Neural progenitor cell (in vitro differentiated cells): ENCODE measurements at regions not wholly inside any gene's neighbourhood (a gene's known extent, or its start where the extent isn't known, plus 50 kb on each side); places are given as distances from the start of the nearest gene placed in this dataset.
A peak's percentile ranks its signal among the peaks of the same experiment; 100 is the strongest.

Source experiments
- DNase-seq: peaks from one replicate; pipeline ENCODE4 v3.0.0-alpha.2; 2016; ENCODE audit warnings: low spot score
- H2AFZ ChIP-seq: fragments of 200-600 bp; sonication (generic); replicated peaks from 2 replicates; pipeline ENCODE4 v1.6.1; 2016; ENCODE audit warnings: antibody characterized with exemption
- H3F3A ChIP-seq: fragments of 200-600 bp; sonication (generic); 2 replicates; pipeline ENCODE4 v1.6.1; 2016; ENCODE audit warnings: antibody characterized with exemption, low read depth
- H3K27ac ChIP-seq: fragments of 200-600 bp; sonication (generic); 2 replicates; pipeline ENCODE4 v1.5.1; 2016; ENCODE audit warnings: mild to moderate bottlenecking
- H3K27me3 ChIP-seq: fragments of 200-600 bp; sonication (generic); 2 replicates; pipeline ENCODE4 v1.6.1; 2016; ENCODE audit warnings: mild to moderate bottlenecking, moderate library complexity
- H3K36me3 ChIP-seq: fragments of 200-600 bp; sonication (generic); 2 replicates; pipeline ENCODE4 v1.5.1; 2016
- H3K4me1 ChIP-seq: fragments of 200-600 bp; sonication (generic); 2 replicates; pipeline ENCODE4 v1.6.1; 2016; ENCODE audit warnings: mixed run types
- H3K4me2 ChIP-seq: fragments of 200-600 bp; sonication (generic); 2 replicates; pipeline ENCODE4 v1.6.1; 2016
- H3K4me3 ChIP-seq: fragments of 200-600 bp; sonication (generic); 2 replicates; pipeline ENCODE4 v1.5.1; 2016
- H3K79me2 ChIP-seq: fragments of 200-600 bp; sonication (generic); 2 replicates; pipeline ENCODE4 v1.6.1; 2016; ENCODE audit warnings: low read depth
- H3K9ac ChIP-seq: fragments of 200-600 bp; sonication (generic); 2 replicates; pipeline ENCODE4 v1.6.1; 2016
- H3K9me3 ChIP-seq: fragments of 200-600 bp; sonication (generic); 2 replicates; pipeline ENCODE4 v1.5.1; 2016; ENCODE audit warnings: low read depth
- H4K20me1 ChIP-seq: fragments of 200-600 bp; sonication (generic); 2 replicates; pipeline ENCODE4 v1.6.1; 2016; ENCODE audit warnings: low read depth
- H3K27ac Mint-ChIP-seq: 3 replicates; pipeline ENCODE4 v1.8.0; 2021; ENCODE audit warnings: mixed read lengths
- H3K27me3 Mint-ChIP-seq: 2 replicates; pipeline ENCODE4 v1.8.0; 2022; ENCODE audit warnings: low read depth, mild to moderate bottlenecking, inconsistent platforms, moderate library complexity, mixed read lengths; ENCODE audit not compliant: insufficient read depth
- H3K36me3 Mint-ChIP-seq: 3 replicates; pipeline ENCODE4 v1.8.0; 2021; ENCODE audit warnings: mixed read lengths
- H3K4me1 Mint-ChIP-seq: 3 replicates; pipeline ENCODE4 v1.8.0; 2021; ENCODE audit warnings: mixed read lengths
- H3K4me3 Mint-ChIP-seq: 3 replicates; pipeline ENCODE4 v1.8.0; 2021; ENCODE audit warnings: mild to moderate bottlenecking, moderate library complexity, mixed read lengths
- H3K9me3 Mint-ChIP-seq: 3 replicates; pipeline ENCODE4 v1.8.0; 2020; ENCODE audit warnings: mixed read lengths
- EZH2 ChIP-seq: fragments of 200-600 bp; sonication (generic); IDR thresholded peaks from 2 replicates; pipeline ENCODE4 v1.6.1; 2017; ENCODE audit warnings: antibody characterized with exemption, mild to moderate bottlenecking, moderate library complexity
- EZH2phosphoT487 ChIP-seq: fragments of 200-600 bp; sonication (generic); IDR thresholded peaks from 2 replicates; pipeline ENCODE4 v1.6.1; 2017; ENCODE audit warnings: antibody characterized with exemption
- TF ChIP-seq, protein P1 (sequence below): fragments of 200-600 bp; sonication (generic); IDR thresholded peaks from 2 replicates; pipeline ENCODE4 v1.5.1; 2017; ENCODE audit warnings: antibody characterized with exemption, mild to moderate bottlenecking

GRCh38 chrX:121238093-121238492 lies 190.7 kb downstream of the GLUD2 start:
- Histone ChIP-seq H4K20me1 (no peaks in the 10 kb centered on the region), H3K27me3 (no peaks in the 10 kb centered on the region), H3K9me3 (peaks cover 6% of the 10 kb centered on the region), H3K4me2 (no peak overlapping the region), H2AFZ (no peak overlapping the region), H3K4me3 (no peak overlapping the region), H3K36me3 (no peaks in the 10 kb centered on the region), H3K27ac (no peak overlapping the region), H3K9ac (no peak overlapping the region), H3K79me2 (no peaks in the 10 kb centered on the region), H3K4me1 (no peaks in the 10 kb centered on the region), H3F3A (no peaks in the 10 kb centered on the region)
- Mint-ChIP-seq H3K36me3 (no peaks in the 10 kb centered on the region), H3K27me3 (no peaks in the 10 kb centered on the region), H3K9me3 (peaks cover 5% of the 10 kb centered on the region), H3K4me3 (no peak overlapping the region), H3K27ac (no peak overlapping the region), H3K4me1 (no peaks in the 10 kb centered on the region)
- no peak for DNase-seq
- TF ChIP-seq EZH2 (no peak), EZH2phosphoT487 (no peak)
- TF ChIP-seq, protein P1, sequence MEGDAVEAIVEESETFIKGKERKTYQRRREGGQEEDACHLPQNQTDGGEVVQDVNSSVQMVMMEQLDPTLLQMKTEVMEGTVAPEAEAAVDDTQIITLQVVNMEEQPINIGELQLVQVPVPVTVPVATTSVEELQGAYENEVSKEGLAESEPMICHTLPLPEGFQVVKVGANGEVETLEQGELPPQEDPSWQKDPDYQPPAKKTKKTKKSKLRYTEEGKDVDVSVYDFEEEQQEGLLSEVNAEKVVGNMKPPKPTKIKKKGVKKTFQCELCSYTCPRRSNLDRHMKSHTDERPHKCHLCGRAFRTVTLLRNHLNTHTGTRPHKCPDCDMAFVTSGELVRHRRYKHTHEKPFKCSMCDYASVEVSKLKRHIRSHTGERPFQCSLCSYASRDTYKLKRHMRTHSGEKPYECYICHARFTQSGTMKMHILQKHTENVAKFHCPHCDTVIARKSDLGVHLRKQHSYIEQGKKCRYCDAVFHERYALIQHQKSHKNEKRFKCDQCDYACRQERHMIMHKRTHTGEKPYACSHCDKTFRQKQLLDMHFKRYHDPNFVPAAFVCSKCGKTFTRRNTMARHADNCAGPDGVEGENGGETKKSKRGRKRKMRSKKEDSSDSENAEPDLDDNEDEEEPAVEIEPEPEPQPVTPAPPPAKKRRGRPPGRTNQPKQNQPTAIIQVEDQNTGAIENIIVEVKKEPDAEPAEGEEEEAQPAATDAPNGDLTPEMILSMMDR, result no peak

DNA sequence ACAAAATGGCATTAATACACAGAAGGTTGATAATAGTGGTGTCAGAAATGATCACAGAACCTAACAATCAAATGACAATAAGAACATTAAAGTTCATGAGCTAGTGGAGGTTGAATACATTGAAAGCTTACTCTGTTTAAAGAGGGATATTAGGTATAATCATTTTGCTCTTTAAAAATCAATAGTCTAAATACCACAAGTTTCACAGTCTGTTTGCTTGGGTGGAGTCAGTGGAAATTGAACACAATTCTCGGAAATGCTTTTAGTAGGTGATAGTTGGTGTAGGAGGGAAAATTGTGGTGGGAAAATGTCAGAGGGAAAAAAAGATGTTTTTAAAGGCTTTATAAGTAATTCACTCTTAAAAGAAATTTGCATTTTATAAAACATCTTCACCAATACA lies 197.1 kb downstream of the GLUD2 start:
- Histone ChIP-seq H3K36me3 (peaks cover 3% of the 10 kb centered on the region), H2AFZ (no peak overlapping the region), H3K79me2 (no peaks in the 10 kb centered on the region), H3K27ac (no peak overlapping the region), H4K20me1 (no peaks in the 10 kb centered on the region), H3K9ac (no peak overlapping the region), H3F3A (no peaks in the 10 kb centered on the region), H3K27me3 (no peaks in the 10 kb centered on the region), H3K9me3 (peaks cover 12% of the 10 kb centered on the region), H3K4me3 (no peak overlapping the region), H3K4me1 (no peaks in the 10 kb centered on the region), H3K4me2 (no peak overlapping the region)
- Mint-ChIP-seq H3K36me3 (peaks cover 2% of the 10 kb centered on the region), H3K4me1 (peaks cover 5% of the 10 kb centered on the region), H3K27ac (no peak overlapping the region), H3K9me3 (peaks cover 11% of the 10 kb centered on the region), H3K27me3 (no peaks in the 10 kb centered on the region), H3K4me3 (no peak overlapping the region)
- TF ChIP-seq EZH2, result no peak
- no peak for TF ChIP-seq EZH2phosphoT487
- TF ChIP-seq, protein P1, result no peak
- DNase-seq, result no peak

DNA sequence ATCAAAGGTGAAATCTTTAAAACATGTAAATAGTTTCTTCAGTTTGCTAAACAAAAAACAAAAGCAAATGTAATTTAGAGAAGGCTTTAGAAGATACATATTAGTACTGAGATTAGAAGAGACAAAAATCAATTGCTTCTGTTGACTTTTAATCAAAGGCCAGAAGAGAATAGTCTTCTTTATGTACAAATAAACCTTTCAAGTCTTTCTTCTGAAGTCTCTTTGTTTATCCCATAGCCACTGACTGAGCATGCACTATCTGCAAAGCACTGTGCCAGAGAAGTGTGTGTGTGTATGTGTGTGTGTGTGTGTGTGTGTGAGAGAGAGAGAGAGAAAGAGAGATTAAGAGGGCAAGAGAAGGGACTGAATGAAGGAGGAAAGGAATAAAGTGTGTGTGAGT lies 198.4 kb downstream of the GLUD2 start:
- Histone ChIP-seq H3K79me2 (no peaks in the 10 kb centered on the region), H3K27me3 (no peaks in the 10 kb centered on the region), H3K36me3 (peaks cover 3% of the 10 kb centered on the region), H3K9me3 (peaks cover 13% of the 10 kb centered on the region), H3K4me3 (no peak overlapping the region), H3F3A (no peaks in the 10 kb centered on the region), H3K27ac (no peak overlapping the region), H3K9ac (no peak overlapping the region), H3K4me1 (no peaks in the 10 kb centered on the region), H4K20me1 (no peaks in the 10 kb centered on the region), H3K4me2 (no peak overlapping the region), H2AFZ (no peak overlapping the region)
- DNase-seq, result peak; percentile 18
- Mint-ChIP-seq H3K9me3 (peaks cover 20% of the 10 kb centered on the region), H3K4me1 (peaks cover 5% of the 10 kb centered on the region), H3K36me3 (peaks cover 2% of the 10 kb centered on the region), H3K27ac (peak overlapping the region; percentile 19), H3K4me3 (no peak overlapping the region), H3K27me3 (no peaks in the 10 kb centered on the region)
- TF ChIP-seq EZH2phosphoT487 (no peak), EZH2 (no peak)
- TF ChIP-seq, protein P1, result no peak
